DMS 273 treated with DMSO at 0.1 percent for 48 hours (cell line): ENCODE measurements at regions not wholly inside any gene's neighbourhood (a gene's known extent, or its start where the extent isn't known, plus 50 kb on each side); places are given as distances from the start of the nearest gene placed in this dataset.

Experiments
- DNase-seq: peaks from one replicate; lab custom pipeline; 2025; lab: John Stamatoyannopoulos, UW

DNA sequence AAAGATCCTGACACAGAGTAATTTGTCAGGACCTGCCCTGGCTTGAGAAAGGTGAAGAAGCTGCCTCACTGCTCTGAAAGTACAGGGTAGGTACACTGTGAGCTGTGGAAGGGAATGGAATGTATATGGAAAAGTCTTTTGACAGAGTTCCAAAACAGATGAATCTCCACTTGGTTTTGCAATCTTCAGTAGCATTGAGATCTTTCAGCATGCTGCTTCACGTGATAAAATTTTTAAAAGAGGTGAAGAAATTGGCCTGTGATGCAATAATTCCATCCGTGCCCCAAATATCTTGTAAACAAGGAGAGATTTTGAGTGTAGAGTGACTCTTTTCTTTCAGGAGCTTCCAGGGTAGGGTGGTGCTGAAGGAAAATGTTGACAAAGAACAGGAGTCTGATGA, 123.1 kb downstream of the OSR1 start:
- no peak for DNase-seq

- no peak for DNase-seq
These were observed 126.1 kb downstream of the OSR1 start for GRCh38 chr2:19232312-19232711.

GRCh38 chr2:19231625-19232024, 126.8 kb downstream of the OSR1 start:
- DNase-seq, result no peak

GRCh38 chr2:19230626-19231025, 127.8 kb downstream of the OSR1 start:
- no peak for DNase-seq

DNA sequence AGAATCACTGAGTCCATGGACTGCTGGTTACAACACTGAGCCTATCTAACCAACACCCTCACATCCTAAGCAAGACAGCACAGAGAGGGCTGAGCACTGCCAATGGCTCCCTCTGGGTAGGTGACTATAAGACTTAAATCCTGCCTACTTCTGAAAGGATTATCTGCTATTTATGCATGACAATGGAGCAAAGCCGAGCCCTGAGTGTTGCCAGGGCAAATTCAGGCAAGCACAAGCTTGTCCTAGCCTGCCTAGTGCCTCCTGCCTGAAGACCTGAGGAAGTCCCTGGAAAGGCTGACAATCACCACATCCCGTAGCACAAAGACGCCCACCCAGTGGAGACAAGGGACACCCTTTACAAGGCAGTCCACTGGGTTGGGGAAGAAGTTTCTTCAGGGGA, 129.7 kb downstream of the OSR1 start:
- DNase-seq, result peak; percentile 17

- peak; percentile 93 for DNase-seq
These were observed 130.2 kb downstream of the OSR1 start for GRCh38 chr2:19228181-19228593.

DNA sequence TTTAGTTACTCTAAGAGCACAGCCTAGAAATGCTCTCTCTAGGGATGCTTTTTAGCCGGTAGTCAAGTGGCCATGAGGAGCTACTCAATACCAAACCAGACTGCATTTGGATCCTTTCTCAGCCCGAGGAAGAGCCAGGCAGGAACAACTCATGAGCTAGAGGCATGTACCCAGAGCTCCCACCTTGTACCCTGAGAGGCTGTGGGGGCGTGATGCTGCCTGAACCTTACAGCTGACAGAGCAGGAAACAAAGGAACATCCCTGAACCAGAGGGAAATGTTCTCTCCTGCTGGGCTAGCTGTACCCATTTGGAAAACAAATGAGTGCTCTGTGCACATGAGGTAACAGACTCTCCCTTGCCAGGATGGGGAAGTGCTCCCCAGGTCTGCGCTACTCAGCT, 131.6 kb downstream of the OSR1 start:
- no peak for DNase-seq

- DNase-seq, result no peak
These were observed 132.0 kb downstream of the OSR1 start for GRCh38 chr2:19226386-19226785.

DNA sequence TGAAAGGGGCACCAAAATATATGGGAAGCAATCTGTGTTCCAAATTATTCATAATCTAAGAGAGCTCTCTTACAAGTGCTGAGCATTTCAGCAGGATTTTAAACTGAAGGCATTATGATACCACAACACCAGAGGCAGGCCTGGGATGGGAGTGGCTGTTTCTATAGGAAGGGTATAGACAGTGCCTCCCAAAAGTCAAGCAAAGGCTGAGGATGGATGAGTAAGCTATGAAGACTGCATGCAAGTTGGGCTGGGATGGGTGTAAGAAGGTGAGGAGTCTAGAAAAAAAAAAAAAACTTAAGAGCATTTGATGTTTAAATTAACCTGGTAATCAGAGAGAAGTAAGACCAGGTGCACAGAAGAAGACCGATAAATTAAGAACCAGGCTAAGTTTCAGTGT, 132.5 kb downstream of the OSR1 start:
- DNase-seq, result no peak

DNA sequence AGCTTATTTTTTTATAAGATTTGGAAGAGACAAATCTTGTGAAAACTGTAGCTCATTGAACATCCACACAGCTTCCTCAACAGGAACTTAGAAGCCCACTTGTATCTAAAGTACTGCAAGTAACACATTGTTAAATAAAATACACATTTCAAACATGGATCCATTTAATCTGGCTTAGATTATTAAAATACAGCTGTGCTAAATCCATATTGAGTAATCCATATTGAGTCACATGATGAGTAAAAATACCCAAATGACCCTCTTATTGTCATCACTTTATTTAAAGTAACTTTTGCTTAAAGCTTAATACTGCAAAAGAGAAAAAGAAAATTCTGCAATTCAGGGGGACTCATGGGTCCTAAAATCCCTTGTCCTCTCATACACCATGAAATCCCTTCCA, 133.3 kb downstream of the OSR1 start:
- no peak for DNase-seq

GRCh38 chr2:19224486-19224885, 133.9 kb downstream of the OSR1 start:
- DNase-seq, result no peak

- no peak for DNase-seq
These were observed 134.4 kb downstream of the OSR1 start for GRCh38 chr2:19224011-19224410.

- DNase-seq, result no peak
These were observed 139.4 kb downstream of the OSR1 start for GRCh38 chr2:19219060-19219459.

GRCh38 chr2:19218166-19218565, 140.3 kb downstream of the OSR1 start:
- no peak for DNase-seq

- peak; percentile 10 for DNase-seq
These were observed 141.5 kb downstream of the OSR1 start for GRCh38 chr2:19216676-19217602.

DNA sequence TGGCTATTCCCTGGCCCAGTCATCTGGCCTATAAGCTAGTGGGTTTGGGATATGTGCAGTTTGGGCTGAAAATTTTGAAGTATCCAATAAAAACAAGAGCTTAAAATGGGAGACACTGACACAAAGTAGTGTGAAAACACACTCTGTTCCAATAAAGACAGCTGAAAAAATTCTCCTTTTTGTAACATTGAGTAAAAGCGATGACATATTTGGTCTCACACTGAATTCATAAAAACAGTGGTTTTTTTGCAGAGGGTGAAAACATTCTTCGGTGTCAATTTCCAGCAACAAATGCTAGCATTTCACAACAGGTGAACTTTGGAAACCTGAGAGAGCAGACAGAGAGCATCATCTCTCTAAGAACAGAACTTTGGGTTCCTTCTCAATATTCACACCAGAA, 142.2 kb downstream of the OSR1 start:
- no peak for DNase-seq

GRCh38 chr2:19214682-19215391, 143.6 kb downstream of the OSR1 start:
- DNase-seq, result no peak

DNA sequence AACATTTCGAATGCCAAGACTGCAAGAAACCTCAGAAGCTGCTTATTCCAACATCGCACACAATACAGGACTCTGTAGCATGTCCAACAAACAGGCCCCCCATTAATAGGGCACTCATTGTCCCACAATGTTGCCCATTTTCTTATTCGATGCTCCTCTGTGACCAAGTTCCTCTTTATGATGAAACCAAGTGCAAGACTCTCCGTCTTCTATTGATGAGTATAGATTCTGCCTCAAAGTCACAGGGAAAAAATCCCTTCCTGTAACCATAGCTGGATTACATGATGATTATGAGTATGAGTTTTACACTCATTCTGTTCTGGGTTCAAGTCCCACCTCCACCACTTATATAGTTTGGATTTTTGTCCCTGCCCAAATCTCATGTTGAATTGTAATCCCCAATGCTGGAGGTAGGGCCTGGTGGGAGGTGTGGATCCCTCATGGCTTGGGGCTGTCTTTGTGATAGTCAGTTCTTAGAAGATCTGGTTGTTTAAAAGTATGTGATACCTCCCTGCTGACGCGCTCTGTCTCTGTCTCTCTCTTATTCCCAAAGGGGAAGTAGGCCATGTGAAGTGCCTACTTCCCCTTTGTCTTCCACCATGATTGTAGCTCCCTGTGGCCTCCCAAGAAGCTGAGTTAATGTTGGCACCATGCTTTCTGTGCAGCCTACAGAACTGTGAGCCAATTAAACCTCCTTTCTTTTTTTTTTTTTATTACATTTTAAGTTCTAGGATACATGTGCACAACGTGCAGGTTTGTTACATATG, 148.7 kb downstream of the OSR1 start:
- no peak for DNase-seq

DNA sequence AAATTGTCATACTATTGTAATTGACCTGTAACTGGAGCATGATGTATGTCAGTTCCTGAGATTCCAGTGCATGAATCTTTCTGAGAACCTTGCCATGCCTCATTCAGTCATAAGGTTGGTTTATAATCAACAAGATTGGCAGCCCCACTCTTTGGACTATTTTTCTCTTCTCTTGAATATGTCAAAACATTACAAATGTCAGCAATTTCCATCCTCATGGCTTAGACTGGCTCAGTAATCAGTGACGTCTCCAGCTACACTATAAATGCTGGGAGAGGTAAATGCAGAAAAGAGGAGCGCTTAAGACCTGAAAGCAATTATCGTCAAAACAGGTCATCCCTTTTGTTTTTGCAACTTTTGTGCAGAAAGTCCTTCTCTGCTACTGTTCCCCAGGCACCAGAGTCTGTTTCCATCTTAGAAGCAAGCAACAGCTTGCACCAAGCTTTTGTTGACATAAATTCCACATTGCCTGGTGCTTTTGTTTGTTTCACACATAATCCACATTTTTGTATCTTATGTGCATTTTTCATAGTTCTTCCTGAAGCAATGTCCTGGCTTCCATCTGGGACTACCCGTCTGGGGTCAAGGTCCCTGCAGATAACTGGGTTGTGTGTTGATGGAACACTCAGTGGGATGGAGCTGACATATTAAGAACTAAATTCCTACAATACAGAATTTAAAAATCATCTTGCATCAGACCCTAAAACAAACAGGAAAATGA, 149.8 kb downstream of the OSR1 start:
- DNase-seq, result no peak

DNA sequence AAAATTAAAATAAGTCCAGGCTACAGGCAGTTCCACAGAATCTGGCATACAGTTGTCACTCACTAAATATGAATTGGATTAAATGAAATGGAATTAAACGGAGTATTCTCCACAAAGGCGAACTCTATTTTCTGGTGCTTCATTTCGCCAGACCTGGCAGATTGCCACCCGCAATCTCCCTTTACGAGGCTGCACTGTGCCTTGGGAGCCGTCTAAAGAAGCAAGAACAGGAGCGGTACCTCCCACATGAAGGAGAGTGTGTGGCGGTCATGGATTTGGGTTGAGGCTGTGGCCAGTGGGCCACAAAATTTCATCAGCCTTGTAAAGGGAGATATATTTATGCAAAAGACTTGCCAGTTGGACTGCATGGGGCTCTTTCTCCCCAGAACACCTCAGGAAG, 151.0 kb downstream of the OSR1 start:
- no peak for DNase-seq

- DNase-seq, result no peak
These were observed 152.4 kb downstream of the OSR1 start for GRCh38 chr2:19205983-19206533.

DNA sequence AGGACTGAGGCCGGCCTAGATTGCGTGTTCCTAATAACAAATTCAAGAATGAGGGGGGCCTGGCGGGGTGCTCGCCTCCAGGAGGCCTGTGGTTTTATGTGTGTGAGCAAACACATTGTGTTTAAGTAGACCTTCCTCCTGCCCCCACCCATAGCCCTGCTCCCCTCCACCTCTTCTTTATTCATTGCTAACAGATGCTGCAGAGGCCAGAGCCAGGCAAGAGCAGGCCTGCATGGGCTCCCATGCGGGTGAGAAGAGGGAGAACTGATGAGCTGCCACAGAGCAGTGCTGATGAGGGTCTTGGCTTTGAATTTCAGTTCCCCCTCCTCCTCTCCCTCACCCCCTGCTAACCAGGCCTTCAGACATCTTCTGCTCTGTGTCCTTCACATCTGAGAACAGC, 154.6 kb downstream of the OSR1 start:
- DNase-seq, result no peak
